Keratinocyte (primary cell): ENCODE measurements at regions not wholly inside any gene's neighbourhood (a gene's known extent, or its start where the extent isn't known, plus 50 kb on each side); places are given as distances from the start of the nearest gene placed in this dataset.

Source experiments
- DNase-seq: peaks from one replicate; pipeline ENCODE4 v3.0.0-alpha.2; 2011; ENCODE audit warnings: low read depth, missing footprints, low spot score
- FAIRE-seq: peaks from 2 replicates; lab custom pipeline; 2011; peaks lifted over from hg19 to GRCh38; lab: Jason Lieb, UNC
- H2AFZ ChIP-seq: 2 replicates; pipeline ENCODE4 v1.6.0; 2012; ENCODE audit warnings: low read length, control low read depth, inconsistent platforms; ENCODE audit not compliant: control insufficient read depth
- H3K27ac ChIP-seq: 2 replicates; pipeline ENCODE4 v1.5.1; 2011; ENCODE audit warnings: low read length; ENCODE audit not compliant: control insufficient read depth, insufficient read depth
- H3K27me3 ChIP-seq: 3 replicates; pipeline ENCODE4 v1.6.0; 2011; ENCODE audit warnings: low read length; ENCODE audit not compliant: control insufficient read depth, insufficient read depth; ENCODE audit errors: extremely low read depth
- H3K36me3 ChIP-seq, 2 experiments: 2 replicates in 1 of 2; 3 replicates in 1 of 2; pipeline ENCODE4 v1.5.1; 2011; ENCODE audit warnings: low read length in 2 of 2, mild to moderate bottlenecking in 1 of 2; ENCODE audit not compliant: control insufficient read depth in 2 of 2, insufficient read depth in 2 of 2; ENCODE audit errors: extremely low read depth in 1 of 2
- H3K4me1 ChIP-seq: 3 replicates; pipeline ENCODE4 v1.5.1; 2011; ENCODE audit warnings: low read length; ENCODE audit not compliant: control insufficient read depth, insufficient read depth; ENCODE audit errors: extremely low read depth
- H3K4me2 ChIP-seq: 3 replicates; pipeline ENCODE4 v1.6.0; 2011; ENCODE audit warnings: low read depth, low read length; ENCODE audit not compliant: control insufficient read depth, insufficient read depth; ENCODE audit errors: extremely low read depth
- H3K4me3 ChIP-seq, 3 experiments: fragments of 200-600 bp in 1 of 3; sonication (generic) in 1 of 3; 2 replicates in 2 of 3; 3 replicates in 1 of 3; pipeline ENCODE4 v1.5.1; 2011 to 2016; ENCODE audit warnings: low read length in 3 of 3, mild to moderate bottlenecking in 3 of 3, control low read depth in 2 of 3, inconsistent platforms in 1 of 3, low read depth in 1 of 3, mixed read lengths in 1 of 3, mixed run types in 1 of 3, moderate library complexity in 1 of 3; ENCODE audit not compliant: control insufficient read depth in 2 of 3, insufficient read depth in 2 of 3; ENCODE audit errors: extremely low read depth in 1 of 3
- H3K79me2 ChIP-seq: 2 replicates; pipeline ENCODE4 v1.6.0; 2012; ENCODE audit warnings: low read length; ENCODE audit not compliant: control insufficient read depth, insufficient read depth
- H3K9ac ChIP-seq: 3 replicates; pipeline ENCODE4 v1.6.0; 2011; ENCODE audit warnings: low read length; ENCODE audit not compliant: control insufficient read depth, insufficient read depth; ENCODE audit errors: extremely low read depth
- H3K9me1 ChIP-seq: 3 replicates; pipeline ENCODE4 v1.6.0; 2011; ENCODE audit warnings: low read length; ENCODE audit not compliant: control insufficient read depth, insufficient read depth; ENCODE audit errors: extremely low read depth
- H3K9me3 ChIP-seq: 2 replicates; pipeline ENCODE4 v1.5.1; 2012; ENCODE audit warnings: low read depth, low read length; ENCODE audit not compliant: control insufficient read depth
- H4K20me1 ChIP-seq: 3 replicates; pipeline ENCODE4 v1.6.0; 2011; ENCODE audit warnings: low read length; ENCODE audit not compliant: control insufficient read depth, insufficient read depth; ENCODE audit errors: extremely low read depth
- EZH2 ChIP-seq: IDR thresholded peaks from one replicate; pipeline ENCODE4 v1.6.1; 2012; ENCODE audit warnings: inconsistent platforms, mild to moderate bottlenecking, low read length, moderate library complexity
- dilution Hi-C: fragments of 300-500 bp; cut with MboI; formaldehyde crosslinking; loops from one replicate; pipeline ENCODE4 v1.7.0; 2020; ENCODE audit warnings: low sequenced_read_pairs; ENCODE audit not compliant: extremely low pct_ligation_motif_present
- TF ChIP-seq, protein P1 (sequence below), 3 experiments: IDR thresholded peaks in 1 of 3; conservative IDR thresholded peaks in 1 of 3; optimal IDR thresholded peaks in 1 of 3; 2 replicates in 2 of 3; 3 replicates in 1 of 3; pipeline versions ENCODE3 to v1.5.1; 2011; ENCODE audit warnings: low read length in 3 of 3, mild to moderate bottlenecking in 3 of 3, moderate library complexity in 2 of 3, control low read depth in 1 of 3, inconsistent platforms in 1 of 3; ENCODE audit not compliant: insufficient read depth in 2 of 3; ENCODE audit errors: extremely low read depth in 1 of 3

DNA sequence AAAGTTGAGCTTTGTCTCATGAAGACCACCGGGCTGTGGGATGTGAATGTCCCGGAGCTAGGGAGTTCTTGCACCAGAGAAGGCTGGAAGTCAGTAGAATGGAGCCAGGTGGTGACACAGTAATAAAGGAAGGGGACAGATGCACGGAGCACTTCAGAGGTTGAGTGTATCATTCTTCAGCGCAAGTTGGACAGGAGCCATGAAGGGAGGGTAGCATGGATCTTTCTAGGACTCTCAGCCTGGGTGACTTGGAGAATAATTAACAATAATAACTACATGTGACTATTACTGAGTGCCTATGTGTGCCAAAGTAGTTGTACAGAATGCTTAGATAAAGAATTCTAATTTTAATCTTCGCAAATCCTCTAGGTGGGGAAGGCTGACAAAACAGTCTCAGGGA lies 258.7 kb upstream of the AJAP1 start:
- H3K4me3 ChIP-seq: no peak overlapping the region
- no peaks in the 10 kb centered on the region for H3K79me2 ChIP-seq
- TF ChIP-seq, protein P1, sequence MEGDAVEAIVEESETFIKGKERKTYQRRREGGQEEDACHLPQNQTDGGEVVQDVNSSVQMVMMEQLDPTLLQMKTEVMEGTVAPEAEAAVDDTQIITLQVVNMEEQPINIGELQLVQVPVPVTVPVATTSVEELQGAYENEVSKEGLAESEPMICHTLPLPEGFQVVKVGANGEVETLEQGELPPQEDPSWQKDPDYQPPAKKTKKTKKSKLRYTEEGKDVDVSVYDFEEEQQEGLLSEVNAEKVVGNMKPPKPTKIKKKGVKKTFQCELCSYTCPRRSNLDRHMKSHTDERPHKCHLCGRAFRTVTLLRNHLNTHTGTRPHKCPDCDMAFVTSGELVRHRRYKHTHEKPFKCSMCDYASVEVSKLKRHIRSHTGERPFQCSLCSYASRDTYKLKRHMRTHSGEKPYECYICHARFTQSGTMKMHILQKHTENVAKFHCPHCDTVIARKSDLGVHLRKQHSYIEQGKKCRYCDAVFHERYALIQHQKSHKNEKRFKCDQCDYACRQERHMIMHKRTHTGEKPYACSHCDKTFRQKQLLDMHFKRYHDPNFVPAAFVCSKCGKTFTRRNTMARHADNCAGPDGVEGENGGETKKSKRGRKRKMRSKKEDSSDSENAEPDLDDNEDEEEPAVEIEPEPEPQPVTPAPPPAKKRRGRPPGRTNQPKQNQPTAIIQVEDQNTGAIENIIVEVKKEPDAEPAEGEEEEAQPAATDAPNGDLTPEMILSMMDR (optimal IDR thresholded peaks at IDR 0.05 in 1 of 3, IDR thresholded peaks at IDR 0.05 in 1 of 3, conservative IDR thresholded peaks at IDR 0.05 in 1 of 3; ENCODE audit: extremely low read depth in 1 of 3, insufficient read depth in 2 of 3, low read length in 3 of 3): no peak
- TF ChIP-seq EZH2: no peak
- H3K27ac ChIP-seq: no peak overlapping the region
- H3K4me2 ChIP-seq: no peak overlapping the region
- H3K9me3 ChIP-seq: peaks cover 4% of the 10 kb centered on the region
- DNase-seq (no peak), FAIRE-seq (no peak)
- H2AFZ ChIP-seq: no peak overlapping the region
- no peaks in the 10 kb centered on the region for H3K36me3 ChIP-seq
- no peaks in the 10 kb centered on the region for H4K20me1 ChIP-seq
- H3K9me1 ChIP-seq: no peaks in the 10 kb centered on the region
- H3K27me3 ChIP-seq: no peaks in the 10 kb centered on the region
- H3K9ac ChIP-seq: no peak overlapping the region
- H3K4me1 ChIP-seq: no peaks in the 10 kb centered on the region
- dilution Hi-C loops: no loop called here

DNA sequence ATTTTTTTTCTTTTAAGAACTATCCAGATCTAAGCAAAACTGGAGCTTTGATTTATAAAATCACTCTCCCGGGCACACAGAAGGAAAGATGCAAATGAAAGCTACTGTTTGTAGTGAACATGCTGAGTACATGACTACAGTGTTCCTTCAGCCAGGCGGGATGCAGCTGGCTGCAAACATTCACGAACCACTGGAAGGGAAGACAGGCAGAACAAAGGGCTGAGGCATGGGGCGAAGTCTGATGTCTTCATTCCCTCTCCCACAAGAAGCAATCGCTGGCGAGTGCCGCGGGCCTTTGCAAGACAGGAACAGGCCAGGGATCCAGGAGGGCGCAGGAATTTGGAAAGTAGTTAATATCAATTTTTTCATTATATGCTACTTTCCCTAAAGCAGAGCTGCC lies 257.9 kb upstream of the AJAP1 start:
- Histone ChIP-seq H3K36me3 (no peaks in the 10 kb centered on the region), H3K9me3 (peaks cover 5% of the 10 kb centered on the region), H4K20me1 (no peaks in the 10 kb centered on the region), H3K27ac (no peak overlapping the region), H3K79me2 (no peaks in the 10 kb centered on the region), H3K4me3 (no peak overlapping the region), H3K9ac (no peak overlapping the region), H3K4me2 (no peak overlapping the region), H3K27me3 (no peaks in the 10 kb centered on the region), H2AFZ (no peak overlapping the region), H3K9me1 (no peaks in the 10 kb centered on the region), H3K4me1 (no peaks in the 10 kb centered on the region)
- FAIRE-seq: no peak
- no peak for DNase-seq
- TF ChIP-seq EZH2: no peak
- TF ChIP-seq, protein P1 (optimal IDR thresholded peaks at IDR 0.05 in 1 of 3, IDR thresholded peaks at IDR 0.05 in 1 of 3, conservative IDR thresholded peaks at IDR 0.05 in 1 of 3; ENCODE audit: extremely low read depth in 1 of 3, insufficient read depth in 2 of 3, low read length in 3 of 3): no peak
- dilution Hi-C loops: no loop called here
